A204.1 (cell line): ENCODE measurements at regions not wholly inside any gene's neighbourhood (a gene's known extent, or its start where the extent isn't known, plus 50 kb on each side); places are given as distances from the start of the nearest gene placed in this dataset.

ENCODE experiments used
- FAIRE-seq: peaks from 2 replicates; lab custom pipeline; 2012; peaks lifted over from hg19 to GRCh38; lab: Jason Lieb, UNC

GRCh38 chr12:77722536-77722935 lies 108.2 kb upstream of the NAV3 start:
- FAIRE-seq = no peak

- FAIRE-seq = no peak
These were observed 110.4 kb upstream of the NAV3 start for GRCh38 chr12:77720258-77720657.

- no peak for FAIRE-seq
These were observed 120.5 kb upstream of the NAV3 start for GRCh38 chr12:77710209-77710608.

- no peak for FAIRE-seq
These were observed 133.6 kb upstream of the NAV3 start for GRCh38 chr12:77697126-77697525.

GRCh38 chr12:77696183-77696582 lies 134.5 kb upstream of the NAV3 start:
- FAIRE-seq = no peak

GRCh38 chr12:77689510-77690086 lies 141.1 kb upstream of the NAV3 start:
- peak; percentile 39 for FAIRE-seq

GRCh38 chr12:77687321-77687720 lies 143.4 kb upstream of the NAV3 start:
- FAIRE-seq = no peak

- no peak for FAIRE-seq
These were observed 143.9 kb upstream of the NAV3 start for GRCh38 chr12:77686760-77687159.

GRCh38 chr12:77685901-77686300 lies 144.8 kb upstream of the NAV3 start:
- no peak for FAIRE-seq

GRCh38 chr12:77685112-77685511 lies 145.6 kb upstream of the NAV3 start:
- peak; percentile 80 for FAIRE-seq

GRCh38 chr12:77682488-77682887 lies 148.2 kb upstream of the NAV3 start:
- FAIRE-seq = no peak

GRCh38 chr12:77681726-77682125 lies 149.0 kb upstream of the NAV3 start:
- FAIRE-seq = no peak

GRCh38 chr12:77679686-77680085 lies 151.0 kb upstream of the NAV3 start:
- no peak for FAIRE-seq

GRCh38 chr12:77678621-77679020 lies 152.1 kb upstream of the NAV3 start:
- FAIRE-seq = no peak

- no peak for FAIRE-seq
These were observed 163.6 kb upstream of the NAV3 start for GRCh38 chr12:77667101-77667500.

GRCh38 chr12:77648716-77649115 lies 182.0 kb upstream of the NAV3 start:
- no peak for FAIRE-seq

GRCh38 chr12:77645966-77646598 lies 184.6 kb upstream of the NAV3 start:
- no peak for FAIRE-seq

GRCh38 chr12:77644915-77645605 lies 185.6 kb upstream of the NAV3 start:
- FAIRE-seq = no peak

GRCh38 chr12:77642246-77642645 lies 188.4 kb upstream of the NAV3 start:
- FAIRE-seq = no peak

GRCh38 chr12:77640356-77640755 lies 190.3 kb upstream of the NAV3 start:
- FAIRE-seq = no peak

GRCh38 chr12:77630790-77631445 lies 199.8 kb upstream of the NAV3 start:
- FAIRE-seq = no peak

GRCh38 chr12:77630344-77630743 lies 200.3 kb upstream of the NAV3 start:
- FAIRE-seq = no peak

GRCh38 chr12:77629141-77629540 lies 201.6 kb upstream of the NAV3 start:
- FAIRE-seq = no peak
